ENCODE measurements at regions not wholly inside any gene's neighbourhood (a gene's known extent, or its start where the extent isn't known, plus 50 kb on each side); places are given as distances from the start of the nearest gene placed in this dataset.

- no peak for DNase-seq
- no peak overlapping the region for H3K4me3 ChIP-seq
- peaks cover 8% of the 10 kb centered on the region for H3K4me1 ChIP-seq
- no peak overlapping the region for H3K27ac ChIP-seq
- no peaks in the 10 kb centered on the region for H3K27me3 ChIP-seq
- H3K36me3 ChIP-seq = no peaks in the 10 kb centered on the region
- no peaks in the 10 kb centered on the region for H3K9me3 ChIP-seq (replicated peaks)
Observed at GRCh38 chr2:223701761-223702160, 99.6 kb upstream of the SCG2 start.

- H3K36me3 ChIP-seq = no peaks in the 10 kb centered on the region
- H3K4me3 ChIP-seq = no peak overlapping the region
- no peaks in the 10 kb centered on the region for H3K27me3 ChIP-seq
- no peak overlapping the region for H3K27ac ChIP-seq
- no peaks in the 10 kb centered on the region for H3K9me3 ChIP-seq (replicated peaks)
- no peak for DNase-seq
- H3K4me1 ChIP-seq = peaks cover 8% of the 10 kb centered on the region
Observed at GRCh38 chr2:223700221-223700620, 98.1 kb upstream of the SCG2 start.

GRCh38 chr2:223697892-223698645 is 95.9 kb upstream of the SCG2 start:
- Histone ChIP-seq H3K9me3 (replicated peaks) (no peaks in the 10 kb centered on the region), H3K27ac (no peak overlapping the region), H3K27me3 (no peaks in the 10 kb centered on the region), H3K36me3 (no peaks in the 10 kb centered on the region), H3K4me3 (no peak overlapping the region), H3K4me1 (peaks cover 8% of the 10 kb centered on the region)
- DNase-seq = no peak

DNA sequence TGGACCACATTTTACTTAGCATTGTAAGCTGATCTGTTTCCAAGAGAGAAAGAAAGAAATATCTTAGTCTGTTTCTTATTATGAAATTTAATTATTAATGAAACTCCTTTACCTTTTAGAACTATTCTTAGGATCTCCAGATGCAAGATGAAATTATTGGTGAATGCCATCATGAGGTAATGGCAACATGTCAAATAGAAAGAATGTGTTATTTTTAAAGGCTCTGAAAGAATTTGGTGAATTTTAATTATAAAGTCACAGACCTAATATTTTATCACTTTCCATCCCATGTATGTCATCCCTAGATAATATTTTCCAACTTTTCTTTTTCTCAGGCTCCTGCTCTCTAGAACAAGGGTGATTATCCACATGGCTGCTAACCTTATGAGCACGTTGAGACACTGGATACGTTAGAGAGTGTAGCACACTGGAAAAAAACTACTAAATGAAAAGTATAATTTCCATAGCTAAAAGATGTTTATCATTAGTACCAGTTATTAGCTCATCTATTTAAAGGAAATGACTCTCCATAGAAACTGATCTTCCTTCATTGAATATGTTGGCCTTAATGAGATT is 95.2 kb upstream of the SCG2 start:
- H3K27ac ChIP-seq = no peak overlapping the region
- H3K4me3 ChIP-seq = no peak overlapping the region
- H3K9me3 ChIP-seq (replicated peaks) = no peaks in the 10 kb centered on the region
- DNase-seq = no peak
- H3K27me3 ChIP-seq = no peaks in the 10 kb centered on the region
- H3K4me1 ChIP-seq = peaks cover 8% of the 10 kb centered on the region
- H3K36me3 ChIP-seq = no peaks in the 10 kb centered on the region

DNA sequence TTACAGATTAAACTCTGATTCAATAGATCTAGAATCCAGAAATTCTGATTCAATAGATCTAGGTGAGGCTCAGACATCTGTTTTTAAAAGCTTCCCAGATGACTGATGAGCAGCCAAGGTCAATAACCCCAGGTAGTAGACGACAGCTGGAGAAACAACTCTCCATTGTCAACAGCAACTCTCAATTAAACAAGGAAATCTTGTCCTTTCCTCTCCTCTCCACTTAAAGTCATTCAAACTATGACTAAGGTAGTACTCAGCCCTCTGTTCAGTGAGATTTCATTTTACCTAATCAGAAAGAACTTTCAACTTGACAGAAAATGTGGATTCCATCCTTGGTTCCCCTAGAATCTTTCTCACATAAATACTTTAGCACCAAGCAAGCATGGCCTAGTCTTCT is 94.6 kb upstream of the SCG2 start:
- H3K27me3 ChIP-seq = no peaks in the 10 kb centered on the region
- no peaks in the 10 kb centered on the region for H3K36me3 ChIP-seq
- DNase-seq = no peak
- peaks cover 8% of the 10 kb centered on the region for H3K4me1 ChIP-seq
- no peak overlapping the region for H3K27ac ChIP-seq
- H3K4me3 ChIP-seq = no peak overlapping the region
- no peaks in the 10 kb centered on the region for H3K9me3 ChIP-seq (replicated peaks)

DNA sequence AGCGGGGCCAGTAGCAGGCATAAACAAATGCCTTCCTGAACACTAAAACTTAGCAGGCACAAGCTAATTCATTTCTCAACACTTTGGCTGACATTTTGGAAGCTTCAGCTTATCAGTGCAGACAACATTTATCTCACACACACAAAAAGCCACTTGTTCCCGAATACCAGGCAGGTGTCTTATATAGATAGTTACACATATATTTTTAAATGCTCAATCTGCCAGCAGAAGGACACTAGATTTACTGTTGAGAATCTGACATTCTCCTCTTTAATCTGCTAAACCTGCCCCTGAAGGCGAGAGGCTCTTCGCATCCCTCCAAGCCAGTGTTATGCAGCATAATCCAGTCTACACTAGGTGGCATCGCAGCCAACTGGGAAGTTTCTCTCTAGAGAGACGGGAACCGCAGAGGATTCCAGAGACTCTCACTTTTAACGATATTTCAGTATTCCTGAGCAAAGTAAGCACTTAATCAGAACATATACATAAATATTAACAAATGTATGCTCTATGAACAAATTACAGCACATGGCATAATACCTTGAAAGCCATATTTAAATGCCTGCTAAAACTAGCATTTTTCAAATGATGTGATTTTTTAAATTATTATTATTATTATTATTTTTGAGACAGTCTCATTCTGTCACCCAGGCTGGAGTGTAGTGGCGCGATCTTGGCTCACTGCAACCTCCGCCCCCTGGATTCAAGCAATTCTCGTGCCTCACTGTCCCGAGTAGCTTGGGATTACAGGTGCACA is 90.2 kb upstream of the SCG2 start:
- H3K36me3 ChIP-seq = no peaks in the 10 kb centered on the region
- H3K4me3 ChIP-seq = no peak overlapping the region
- no peaks in the 10 kb centered on the region for H3K9me3 ChIP-seq (replicated peaks)
- H3K27me3 ChIP-seq = no peaks in the 10 kb centered on the region; the same call in 1 of the 2 replicates
- no peak overlapping the region for H3K27ac ChIP-seq
- H3K4me1 ChIP-seq = no peaks in the 10 kb centered on the region
- DNase-seq = peak; percentile 27 to 53

GRCh38 chr2:223688094-223688835 is 86.1 kb upstream of the SCG2 start:
- H3K36me3 ChIP-seq = no peaks in the 10 kb centered on the region
- DNase-seq = no peak
- no peaks in the 10 kb centered on the region; the same call in 1 of the 2 replicates for H3K27me3 ChIP-seq

GRCh38 chr2:223681125-223681524 is 79.0 kb upstream of the SCG2 start:
- H3K27me3 ChIP-seq = no peaks in the 10 kb centered on the region; the same call in 1 of the 2 replicates
- H3K27ac ChIP-seq = no peak overlapping the region
- no peaks in the 10 kb centered on the region for H3K9me3 ChIP-seq (replicated peaks)
- no peak overlapping the region for H3K4me3 ChIP-seq
- H3K4me1 ChIP-seq = no peaks in the 10 kb centered on the region
- no peak for DNase-seq
- H3K36me3 ChIP-seq = no peaks in the 10 kb centered on the region

More at GRCh38 chr2:223688094-223688835, 86.1 kb upstream of the SCG2 start:
- no peaks in the 10 kb centered on the region for H3K4me1 ChIP-seq
- H3K4me3 ChIP-seq = no peak overlapping the region
- no peaks in the 10 kb centered on the region for H3K9me3 ChIP-seq (replicated peaks)
- no peak overlapping the region for H3K27ac ChIP-seq

DNA sequence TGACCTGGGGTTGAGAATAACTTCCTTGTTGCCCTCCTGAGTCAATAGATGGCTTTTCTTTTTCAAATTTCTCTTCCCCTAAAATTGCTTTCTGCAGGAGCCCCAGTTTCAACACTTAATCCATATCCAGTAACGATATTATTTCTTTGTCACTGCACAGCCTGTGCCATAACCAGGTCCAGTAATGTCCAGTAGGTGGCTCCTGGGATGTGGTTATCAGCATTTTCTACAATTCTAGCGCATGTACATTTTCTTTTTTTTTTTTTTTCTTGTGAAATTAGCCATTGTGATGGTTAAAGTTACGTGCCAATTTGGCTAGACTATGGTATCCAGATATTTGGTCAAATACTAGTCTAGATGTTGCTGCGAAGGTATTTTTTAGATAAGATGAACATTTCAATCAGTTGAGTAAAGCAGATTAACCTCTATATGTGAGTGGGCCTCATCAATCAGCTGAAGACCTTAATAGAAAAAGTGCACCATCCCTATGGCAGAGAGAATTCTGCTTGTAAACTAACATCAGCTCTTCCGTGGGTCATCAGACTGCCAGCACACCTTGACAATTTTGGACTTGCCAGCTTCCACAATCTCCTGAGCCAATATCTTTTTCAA is 72.9 kb upstream of the SCG2 start:
- Histone ChIP-seq H3K27ac (no peak overlapping the region), H3K4me3 (no peak overlapping the region), H3K9me3 (replicated peaks) (no peaks in the 10 kb centered on the region), H3K36me3 (no peaks in the 10 kb centered on the region), H3K4me1 (no peaks in the 10 kb centered on the region), H3K27me3 (peaks cover 5% of the 10 kb centered on the region)
- DNase-seq = peak; percentile 11 to 45

GRCh38 chr2:223669453-223670225 is 67.5 kb upstream of the SCG2 start:
- no peak for DNase-seq
- no peak overlapping the region for H3K27ac ChIP-seq
- H3K36me3 ChIP-seq = no peaks in the 10 kb centered on the region
- peaks cover 8% of the 10 kb centered on the region for H3K27me3 ChIP-seq
- H3K9me3 ChIP-seq (replicated peaks) = no peaks in the 10 kb centered on the region
- H3K4me1 ChIP-seq = no peaks in the 10 kb centered on the region
- no peak overlapping the region for H3K4me3 ChIP-seq

GRCh38 chr2:223668302-223668998 is 66.3 kb upstream of the SCG2 start:
- Histone ChIP-seq H3K27ac (no peak overlapping the region), H3K36me3 (no peaks in the 10 kb centered on the region), H3K9me3 (replicated peaks) (no peaks in the 10 kb centered on the region), H3K27me3 (peaks cover 8% of the 10 kb centered on the region), H3K4me3 (no peak overlapping the region), H3K4me1 (no peaks in the 10 kb centered on the region)
- DNase-seq = no peak

GRCh38 chr2:223654384-223654915 is 52.3 kb upstream of the SCG2 start:
- Histone ChIP-seq H3K4me3 (no peak overlapping the region), H3K27ac (no peak overlapping the region), H3K4me1 (peaks cover 8% of the 10 kb centered on the region), H3K9me3 (replicated peaks) (no peaks in the 10 kb centered on the region), H3K27me3 (0 out of 2 replicates have a peak, but pooled peaks cover 3% of the 10 kb centered on the region), H3K36me3 (no peaks in the 10 kb centered on the region)
- DNase-seq = no peak

DNA sequence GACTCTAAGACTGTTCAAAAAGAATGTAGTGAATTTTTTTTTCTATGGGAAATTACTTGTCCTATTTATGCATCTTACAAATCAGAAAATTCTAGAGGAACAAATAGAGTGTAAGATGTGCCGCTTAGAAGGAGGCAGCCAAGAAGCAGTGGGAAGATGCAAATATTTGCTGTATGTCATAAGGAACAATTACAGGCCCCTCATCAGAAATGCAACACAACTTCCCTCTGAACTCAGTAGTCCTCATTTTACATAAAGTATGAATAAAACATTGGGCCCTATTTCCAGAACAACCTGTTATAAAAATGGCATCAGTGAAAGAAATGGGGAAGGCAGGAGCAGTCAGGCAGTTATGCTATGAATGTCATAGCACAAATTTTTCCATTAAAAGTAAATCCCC is 50.7 kb upstream of the SCG2 start:
- no peaks in the 10 kb centered on the region for H3K36me3 ChIP-seq
- H3K27ac ChIP-seq = no peak overlapping the region
- 0 out of 2 replicates have a peak, but pooled peaks cover 3% of the 10 kb centered on the region for H3K27me3 ChIP-seq
- no peak for DNase-seq
- no peak overlapping the region for H3K4me3 ChIP-seq
- H3K4me1 ChIP-seq = peaks cover 8% of the 10 kb centered on the region
- H3K9me3 ChIP-seq (replicated peaks) = no peaks in the 10 kb centered on the region
